ENCODE measurements at regions not wholly inside any gene's neighbourhood (a gene's known extent, or its start where the extent isn't known, plus 50 kb on each side); places are given as distances from the start of the nearest gene placed in this dataset.

- DNase-seq, result peak; percentile 9
Observed at GRCh38 chr14:44149597-44149996, 357.5 kb downstream of the FSCB start.

- no peak for DNase-seq
Observed at GRCh38 chr14:44142006-44142405, 365.1 kb downstream of the FSCB start.

- DNase-seq, result no peak
Observed at GRCh38 chr14:44135972-44136371, 371.1 kb downstream of the FSCB start.

- DNase-seq, result no peak
Observed at GRCh38 chr14:44131861-44132260, 375.2 kb downstream of the FSCB start.

GRCh38 chr14:44113769-44114730 lies 393.0 kb downstream of the FSCB start:
- DNase-seq, result no peak

- no peak for DNase-seq
Observed at GRCh38 chr14:44112774-44113460, 394.2 kb downstream of the FSCB start.

- DNase-seq, result no peak
Observed at GRCh38 chr14:44109036-44109435, 398.0 kb downstream of the FSCB start.

GRCh38 chr14:44108601-44109000 lies 398.5 kb downstream of the FSCB start:
- no peak for DNase-seq

GRCh38 chr14:44107156-44107555 lies 399.9 kb downstream of the FSCB start:
- no peak for DNase-seq

GRCh38 chr14:44099743-44100488 lies 407.2 kb downstream of the FSCB start:
- no peak for DNase-seq

GRCh38 chr14:44081146-44081545 lies 425.9 kb downstream of the FSCB start:
- DNase-seq, result no peak

GRCh38 chr14:44070046-44070445 lies 437.0 kb downstream of the FSCB start:
- no peak for DNase-seq

- no peak for DNase-seq
Observed at GRCh38 chr14:44053422-44053821, 453.7 kb downstream of the FSCB start.

GRCh38 chr14:44041700-44042099 lies 465.4 kb downstream of the FSCB start:
- DNase-seq, result no peak

GRCh38 chr14:44040561-44040960 lies 466.5 kb downstream of the FSCB start:
- no peak for DNase-seq

GRCh38 chr14:44036248-44036647 lies 470.8 kb downstream of the FSCB start:
- no peak for DNase-seq

GRCh38 chr14:44035707-44036106 lies 471.4 kb downstream of the FSCB start:
- no peak for DNase-seq

- DNase-seq, result no peak
Observed at GRCh38 chr14:44030831-44031383, 476.2 kb downstream of the FSCB start.

GRCh38 chr14:44029933-44030332 lies 477.1 kb downstream of the FSCB start:
- DNase-seq, result no peak

GRCh38 chr14:44027397-44027796 lies 479.7 kb downstream of the FSCB start:
- no peak for DNase-seq

- DNase-seq, result no peak
Observed at GRCh38 chr14:44010595-44010994, 496.5 kb downstream of the FSCB start.

- no peak for DNase-seq
Observed at GRCh38 chr14:44010071-44010470, 497.0 kb downstream of the FSCB start.

GRCh38 chr14:44009642-44010041 lies 497.4 kb downstream of the FSCB start:
- no peak for DNase-seq

Measured in right kidney (tissue), 1 donor.